Fibroblast of lung (primary cell): ENCODE measurements at regions not wholly inside any gene's neighbourhood (a gene's known extent, or its start where the extent isn't known, plus 50 kb on each side); places are given as distances from the start of the nearest gene placed in this dataset.

ENCODE experiments used
- EZH2 ChIP-seq: IDR thresholded peaks from 2 replicates; pipeline ENCODE4 v1.5.1; 2012; ENCODE audit warnings: low read length, control low read depth, mild to moderate bottlenecking; ENCODE audit errors: missing control alignments
- TF ChIP-seq, protein P1 (sequence below), 2 donors: IDR thresholded peaks in 1 of 2; conservative IDR thresholded peaks in 1 of 2; 1 replicate in 1 of 2; 2 replicates in 1 of 2; pipeline ENCODE4 v1.5.1; 2011 to 2012; ENCODE audit warnings: low read length in 2 of 2, control low read depth in 1 of 2, inconsistent platforms in 1 of 2, low read depth in 1 of 2, mild to moderate bottlenecking in 1 of 2

DNA sequence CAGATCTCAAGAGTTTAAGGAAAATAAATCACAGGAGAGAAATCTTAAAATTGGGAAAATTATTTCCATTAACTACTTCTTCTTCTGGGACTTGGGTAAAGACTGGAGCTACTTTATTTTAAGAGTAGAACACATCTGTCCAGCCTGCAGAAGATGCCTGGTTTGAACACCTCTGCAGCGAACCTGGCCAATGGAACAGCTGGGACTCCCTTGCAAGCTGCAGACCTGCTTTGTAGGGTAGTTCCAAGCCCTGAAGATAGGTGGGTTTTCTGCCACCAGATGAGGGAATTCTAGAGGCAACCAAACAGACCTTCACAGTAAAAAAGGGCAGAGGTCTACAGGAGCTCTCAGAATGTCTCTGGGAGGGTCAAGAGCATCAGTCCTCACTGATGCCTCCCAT is 86.5 kb upstream of the CACNA1E start:
- TF ChIP-seq, protein P1, sequence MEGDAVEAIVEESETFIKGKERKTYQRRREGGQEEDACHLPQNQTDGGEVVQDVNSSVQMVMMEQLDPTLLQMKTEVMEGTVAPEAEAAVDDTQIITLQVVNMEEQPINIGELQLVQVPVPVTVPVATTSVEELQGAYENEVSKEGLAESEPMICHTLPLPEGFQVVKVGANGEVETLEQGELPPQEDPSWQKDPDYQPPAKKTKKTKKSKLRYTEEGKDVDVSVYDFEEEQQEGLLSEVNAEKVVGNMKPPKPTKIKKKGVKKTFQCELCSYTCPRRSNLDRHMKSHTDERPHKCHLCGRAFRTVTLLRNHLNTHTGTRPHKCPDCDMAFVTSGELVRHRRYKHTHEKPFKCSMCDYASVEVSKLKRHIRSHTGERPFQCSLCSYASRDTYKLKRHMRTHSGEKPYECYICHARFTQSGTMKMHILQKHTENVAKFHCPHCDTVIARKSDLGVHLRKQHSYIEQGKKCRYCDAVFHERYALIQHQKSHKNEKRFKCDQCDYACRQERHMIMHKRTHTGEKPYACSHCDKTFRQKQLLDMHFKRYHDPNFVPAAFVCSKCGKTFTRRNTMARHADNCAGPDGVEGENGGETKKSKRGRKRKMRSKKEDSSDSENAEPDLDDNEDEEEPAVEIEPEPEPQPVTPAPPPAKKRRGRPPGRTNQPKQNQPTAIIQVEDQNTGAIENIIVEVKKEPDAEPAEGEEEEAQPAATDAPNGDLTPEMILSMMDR (conservative IDR thresholded peaks at IDR 0.05 in 1 of 2, IDR thresholded peaks at IDR 0.05 in 1 of 2; ENCODE audit: low read depth in 1 of 2, low read length in 2 of 2) = no peak
- TF ChIP-seq EZH2 = no peak
